Esophagus squamous epithelium (tissue), 5 donors: ENCODE measurements at regions not wholly inside any gene's neighbourhood (a gene's known extent, or its start where the extent isn't known, plus 50 kb on each side); places are given as distances from the start of the nearest gene placed in this dataset.

ENCODE experiments used
- DNase-seq: peaks from one replicate; lab custom pipeline; 2025; lab: John Stamatoyannopoulos, UW
- H3K27ac ChIP-seq, 4 donors: fragments of 200-600 bp; sonication (generic); one replicate each; pipeline ENCODE4 v1.5.1; 2016 to 2019; ENCODE audit warnings: mild to moderate bottlenecking in 1 of 4
- H3K27me3 ChIP-seq, 4 donors: fragments of 200-600 bp; sonication (generic); 1 replicate in 3 of 4; 2 replicates in 1 of 4; pipeline versions ENCODE4 v1.5.1 to v1.6.0; 2017 to 2021; ENCODE audit warnings: antibody characterized with exemption in 1 of 4
- H3K36me3 ChIP-seq, 3 donors: fragments of 200-600 bp; sonication (generic); one replicate each; pipeline ENCODE4 v1.5.1; 2016 to 2019
- H3K4me1 ChIP-seq, 3 donors: fragments of 200-600 bp; sonication (generic); one replicate each; pipeline ENCODE4 v1.5.1; 2017 to 2019
- H3K4me3 ChIP-seq, 4 donors: fragments of 200-600 bp; sonication (generic); 1 replicate in 3 of 4; 2 replicates in 1 of 4; pipeline ENCODE4 v1.5.1; 2016 to 2019; ENCODE audit warnings: mild to moderate bottlenecking in 2 of 4, moderate library complexity in 1 of 4
- H3K9me3 ChIP-seq, 3 donors: fragments of 200-600 bp; sonication (generic); one replicate each; pipeline ENCODE4 v1.5.1; 2016 to 2019
- CTCF ChIP-seq, 6 experiments: fragments of 450-650 bp in 4 of 6; fragments of 200-600 bp in 2 of 6; sonication (generic) in 2 of 6; IDR thresholded peaks; one replicate each; pipeline ENCODE4 v1.5.1; 2016 to 2019; ENCODE audit warnings: antibody characterized with exemption in 6 of 6, mild to moderate bottlenecking in 4 of 6, moderate library complexity in 4 of 6
- POLR2A ChIP-seq, 4 donors: fragments of 450-650 bp; IDR thresholded peaks; one replicate each; pipeline ENCODE4 v1.6.1; 2017; ENCODE audit warnings: antibody characterized with exemption in 4 of 4, mild to moderate bottlenecking in 4 of 4, moderate library complexity in 3 of 4
- WGBS, 2 donors: methylation state at CpG; one replicate each; pipeline ENCODE4 v1.1.5; 2018; 5-methylcytosine and 5-hydroxymethylcytosine counted together
- intact Hi-C: fragments of 100-400 bp; cut with DNase I; formaldehyde crosslinking; loops from one replicate; pipeline ENCODE4 v1.15.0; 2022
- donor health status: DM: yes; HTN: yes; CAD: no.

- WGBS, 2 donors: 90 to 100% methylated on average over 1 of the region's 1 CpG
- DNase-seq: no peak
Observed at GRCh38 chr4:185903205-185903604, 91.2 kb upstream of the SORBS2 start.

DNA sequence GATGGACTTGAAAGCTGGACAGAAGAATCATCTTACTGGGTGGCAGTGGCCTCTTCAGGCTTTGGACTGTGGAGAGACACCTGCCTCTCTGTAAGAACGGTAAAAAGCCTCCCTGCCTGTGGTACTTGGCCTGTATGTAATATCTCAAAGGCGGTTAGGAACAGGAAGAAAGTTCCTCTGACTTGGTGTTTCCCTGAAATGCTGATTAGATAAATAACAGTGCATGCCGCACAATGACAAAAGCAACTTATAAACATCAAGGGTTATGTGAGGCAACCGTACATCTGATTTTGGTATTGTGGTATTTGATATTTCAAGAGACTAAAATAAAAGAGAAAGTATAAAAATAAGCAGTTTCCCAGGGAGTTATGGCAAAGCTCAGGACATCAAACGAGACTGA lies 92.4 kb upstream of the SORBS2 start:
- TF ChIP-seq POLR2A (IDR thresholded peaks at IDR 0.05) (no peak), CTCF (IDR thresholded peaks at IDR 0.05) (no peak)
- Histone ChIP-seq H3K27ac (no peak overlapping the region), H3K4me3 (no peak overlapping the region), H3K27me3 (no peaks in the 10 kb centered on the region), H3K9me3 (no peaks in the 10 kb centered on the region), H3K36me3 (no peaks in the 10 kb centered on the region), H3K4me1 (no peaks in the 10 kb centered on the region)
- no peak for DNase-seq
- 69 to 87% methylated on average over 5 of the region's 5 CpGs for WGBS, 2 donors
- intact Hi-C loops: no loop called here

More at GRCh38 chr4:185903205-185903604, 91.2 kb upstream of the SORBS2 start:
- intact Hi-C loops: no loop called here
- Histone ChIP-seq H3K4me1 (no peaks in the 10 kb centered on the region), H3K36me3 (no peaks in the 10 kb centered on the region), H3K27me3 (no peaks in the 10 kb centered on the region), H3K4me3 (no peak overlapping the region), H3K9me3 (no peaks in the 10 kb centered on the region), H3K27ac (no peak overlapping the region)
- TF ChIP-seq CTCF (IDR thresholded peaks at IDR 0.05) (no peak), POLR2A (IDR thresholded peaks at IDR 0.05) (no peak)

DNA sequence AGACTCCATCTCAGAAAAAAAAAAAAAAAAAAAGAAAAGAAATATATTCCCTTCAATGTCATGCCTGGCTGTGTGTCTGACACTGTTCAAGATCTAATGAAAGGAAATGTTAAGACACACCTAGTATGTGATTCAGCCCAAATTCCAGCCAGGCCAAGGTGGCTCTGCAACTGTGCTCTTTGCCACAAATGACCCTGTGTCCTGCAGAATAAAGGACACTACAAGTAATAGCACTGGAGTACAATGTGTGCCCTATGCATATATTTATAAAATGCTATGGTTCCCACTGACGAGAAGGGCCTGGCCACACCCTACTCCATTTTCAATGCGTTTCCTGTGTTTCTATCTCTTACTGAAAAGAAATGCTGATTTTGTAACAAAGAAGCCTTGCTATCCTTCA lies 98.0 kb upstream of the SORBS2 start:
- Histone ChIP-seq H3K4me3 (no peak overlapping the region), H3K4me1 (peaks cover 0 to 11% (median 3%) of the 10 kb centered on the region in 3 donors), H3K27ac (no peak overlapping the region), H3K36me3 (no peaks in the 10 kb centered on the region), H3K27me3 (no peaks in the 10 kb centered on the region), H3K9me3 (no peaks in the 10 kb centered on the region)
- TF ChIP-seq CTCF (IDR thresholded peaks at IDR 0.05) (no peak), POLR2A (IDR thresholded peaks at IDR 0.05) (no peak)
- 73 to 80% methylated on average over 2 of the region's 2 CpGs for WGBS, 2 donors
- DNase-seq: no peak
- intact Hi-C loops: no loop called here

GRCh38 chr4:185911556-185912064 lies 99.6 kb upstream of the SORBS2 start:
- intact Hi-C loops: no loop called here

DNA sequence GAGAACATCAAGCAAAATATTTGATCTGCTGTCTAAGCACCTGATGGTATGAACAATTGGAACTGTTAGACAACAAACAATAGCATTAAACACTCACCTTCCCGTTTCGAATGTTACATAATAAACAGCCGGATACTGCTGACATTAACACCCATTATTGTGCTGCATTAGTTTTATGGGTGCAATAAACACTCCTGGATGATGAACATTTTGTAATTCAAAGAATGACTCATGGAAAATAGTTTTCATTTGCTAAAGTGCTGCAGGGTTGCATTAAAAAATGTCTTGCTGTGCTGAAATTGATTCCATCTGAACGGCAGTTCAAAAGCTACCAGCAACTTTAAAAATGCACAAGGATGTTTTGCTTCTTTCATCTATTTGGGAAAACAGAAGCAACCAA lies 100.8 kb upstream of the SORBS2 start:
- intact Hi-C loops: no loop called here
- WGBS, 2 donors: 17 to 26% methylated on average over 4 of the region's 4 CpGs
- H3K4me3 ChIP-seq: no peak overlapping the region
- DNase-seq: no peak
- H3K4me1 ChIP-seq: peaks cover 0 to 11% (median 3%) of the 10 kb centered on the region in 3 donors
- H3K27ac ChIP-seq: no peak overlapping the region
- H3K36me3 ChIP-seq: no peaks in the 10 kb centered on the region
- H3K27me3 ChIP-seq: no peaks in the 10 kb centered on the region
- H3K9me3 ChIP-seq: no peaks in the 10 kb centered on the region
- TF ChIP-seq CTCF (IDR thresholded peaks at IDR 0.05) (no peak), POLR2A (IDR thresholded peaks at IDR 0.05) (no peak)

More at GRCh38 chr4:185911556-185912064, 99.6 kb upstream of the SORBS2 start:
- Histone ChIP-seq H3K27ac (no peak overlapping the region), H3K4me3 (no peak overlapping the region), H3K4me1 (peaks cover 0 to 11% (median 3%) of the 10 kb centered on the region in 3 donors), H3K36me3 (no peaks in the 10 kb centered on the region), H3K9me3 (no peaks in the 10 kb centered on the region), H3K27me3 (no peaks in the 10 kb centered on the region)
- DNase-seq: no peak
- TF ChIP-seq POLR2A (IDR thresholded peaks at IDR 0.05) (no peak), CTCF (IDR thresholded peaks at IDR 0.05) (no peak)
- WGBS, 2 donors: 96 to 100% methylated on average over 2 to 4 of the region's 4 CpGs
